ENCODE measurements at regions not wholly inside any gene's neighbourhood (a gene's known extent, or its start where the extent isn't known, plus 50 kb on each side); places are given as distances from the start of the nearest gene placed in this dataset.
A peak's percentile ranks its signal among the peaks of the same experiment; 100 is the strongest.

GRCh38 chr3:194536871-194537637 lies 50.3 kb upstream of the ATP13A3 start:
- peak; percentile 35 to 58 for DNase-seq (ENCODE audit: low read depth in 2 of 2)
